OCI-LY3 (cell line): ENCODE measurements at regions not wholly inside any gene's neighbourhood (a gene's known extent, or its start where the extent isn't known, plus 50 kb on each side); places are given as distances from the start of the nearest gene placed in this dataset.

ENCODE experiments used
- CTCF ChIP-seq: fragments of 200-600, 300-600 bp; sonication (generic); IDR thresholded peaks from 2 replicates; pipeline ENCODE4 v1.5.1; 2014; ENCODE audit warnings: antibody characterized with exemption, low read length, low read depth
- EZH2phosphoT487 ChIP-seq: fragments of 200-600 bp; shearing (Covaris generic); IDR thresholded peaks from 2 replicates; pipeline ENCODE4 v1.6.1; 2018; ENCODE audit warnings: antibody characterized with exemption, mixed run types, low read depth

GRCh38 chr19:16012552-16012951, 63.7 kb upstream of the TPM4 start:
- no peak for TF ChIP-seq EZH2phosphoT487
- TF ChIP-seq CTCF: no peak
